ENCODE measurements at regions not wholly inside any gene's neighbourhood (a gene's known extent, or its start where the extent isn't known, plus 50 kb on each side); places are given as distances from the start of the nearest gene placed in this dataset.

GRCh38 chr11:122319085-122319484, 203.1 kb upstream of the BLID start:
- Histone ChIP-seq H3K4me1 (ENCODE audit: control insufficient read depth, insufficient read depth, low read length) (peaks cover 10% of the 10 kb centered on the region), H3K9ac (ENCODE audit: low read length) (no peak overlapping the region), H3K27ac (ENCODE audit: low read depth, low read length) (no peak overlapping the region), H3K9me3 (ENCODE audit: control insufficient read depth, insufficient read depth, low read depth, low read length) (no peaks in the 10 kb centered on the region), H3K4me3 (ENCODE audit: low read depth, low read length) (no peak overlapping the region), H3K36me3 (ENCODE audit: control insufficient read depth, insufficient read depth, low read length) (no peaks in the 10 kb centered on the region), H3K27me3 (ENCODE audit: control insufficient read depth, insufficient read depth, low read length) (no peaks in the 10 kb centered on the region)

GRCh38 chr11:122317305-122317704, 201.3 kb upstream of the BLID start:
- H3K4me3 ChIP-seq (ENCODE audit: low read depth, low read length): no peak overlapping the region
- H3K9me3 ChIP-seq (ENCODE audit: control insufficient read depth, insufficient read depth, low read depth, low read length): no peaks in the 10 kb centered on the region
- no peaks in the 10 kb centered on the region for H3K36me3 ChIP-seq (ENCODE audit: control insufficient read depth, insufficient read depth, low read length)
- no peak overlapping the region for H3K9ac ChIP-seq (ENCODE audit: low read length)
- peaks cover 10% of the 10 kb centered on the region for H3K4me1 ChIP-seq (ENCODE audit: control insufficient read depth, insufficient read depth, low read length)
- H3K27me3 ChIP-seq (ENCODE audit: control insufficient read depth, insufficient read depth, low read length): no peaks in the 10 kb centered on the region
- no peak overlapping the region for H3K27ac ChIP-seq (ENCODE audit: low read depth, low read length)

GRCh38 chr11:122313581-122313980, 197.6 kb upstream of the BLID start:
- H3K9ac ChIP-seq (ENCODE audit: low read length): no peak overlapping the region
- no peaks in the 10 kb centered on the region for H3K27me3 ChIP-seq (ENCODE audit: control insufficient read depth, insufficient read depth, low read length)
- H3K4me3 ChIP-seq (ENCODE audit: low read depth, low read length): no peak overlapping the region
- H3K4me1 ChIP-seq (ENCODE audit: control insufficient read depth, insufficient read depth, low read length): peaks cover 6% of the 10 kb centered on the region
- no peaks in the 10 kb centered on the region for H3K9me3 ChIP-seq (ENCODE audit: control insufficient read depth, insufficient read depth, low read depth, low read length)
- H3K36me3 ChIP-seq (ENCODE audit: control insufficient read depth, insufficient read depth, low read length): no peaks in the 10 kb centered on the region
- no peak overlapping the region for H3K27ac ChIP-seq (ENCODE audit: low read depth, low read length)

DNA sequence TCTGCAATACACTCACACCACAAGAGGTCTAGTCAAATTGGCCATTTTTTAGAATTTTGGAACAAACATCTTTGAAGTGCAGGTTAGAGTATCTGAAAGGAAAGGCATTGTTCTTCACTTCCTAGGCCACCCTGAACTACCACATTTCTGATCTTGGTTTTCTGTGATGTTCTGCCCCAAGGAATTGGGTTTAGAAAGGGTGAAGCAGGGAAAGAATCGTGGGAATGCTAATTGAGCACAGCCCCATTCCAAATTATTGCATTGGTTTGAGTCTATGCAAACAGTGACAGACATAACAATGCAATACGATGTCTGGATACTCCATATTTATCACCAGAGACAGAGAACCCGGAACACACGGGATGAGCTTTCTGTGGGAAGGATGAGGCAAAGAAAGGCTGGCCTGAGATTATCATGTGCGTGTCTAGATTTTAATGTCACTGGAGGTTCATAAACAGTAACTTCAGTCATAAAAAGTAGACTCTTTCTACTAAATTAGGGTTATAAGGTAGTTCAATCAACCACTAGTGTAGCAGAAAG, 195.3 kb upstream of the BLID start:
- H3K27me3 ChIP-seq (ENCODE audit: control insufficient read depth, insufficient read depth, low read length): no peaks in the 10 kb centered on the region; the same call in 1 of the 2 replicates
- H3K4me3 ChIP-seq (ENCODE audit: low read depth, low read length): no peak overlapping the region
- H3K36me3 ChIP-seq (ENCODE audit: control insufficient read depth, insufficient read depth, low read length): no peaks in the 10 kb centered on the region
- H3K27ac ChIP-seq (ENCODE audit: low read depth, low read length): no peak overlapping the region
- H3K9ac ChIP-seq (ENCODE audit: low read length): no peak overlapping the region
- peaks cover 25% of the 10 kb centered on the region for H3K4me1 ChIP-seq (ENCODE audit: control insufficient read depth, insufficient read depth, low read length)
- H3K9me3 ChIP-seq (ENCODE audit: control insufficient read depth, insufficient read depth, low read depth, low read length): no peaks in the 10 kb centered on the region

DNA sequence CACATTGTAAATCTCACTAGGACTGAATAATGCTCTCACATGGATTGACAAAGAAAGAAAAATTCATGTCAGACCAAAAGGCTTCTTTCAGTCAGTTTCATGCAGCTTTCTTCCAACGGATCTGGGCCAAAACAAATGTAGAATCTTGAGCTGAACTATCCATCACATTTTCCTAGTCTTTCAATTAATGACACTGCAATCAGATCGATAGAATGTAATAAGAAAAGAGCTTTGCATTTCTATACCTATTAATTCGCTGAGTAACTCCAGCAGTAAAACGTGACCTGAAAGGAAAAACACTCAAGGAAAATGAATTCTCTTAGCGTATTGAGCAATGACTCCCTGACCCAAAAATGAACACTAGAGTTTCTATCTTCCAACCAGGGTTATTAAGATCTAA, 194.8 kb upstream of the BLID start:
- Histone ChIP-seq H3K4me1 (ENCODE audit: control insufficient read depth, insufficient read depth, low read length) (peaks cover 25% of the 10 kb centered on the region), H3K27ac (ENCODE audit: low read depth, low read length) (no peak overlapping the region), H3K36me3 (ENCODE audit: control insufficient read depth, insufficient read depth, low read length) (no peaks in the 10 kb centered on the region), H3K27me3 (ENCODE audit: control insufficient read depth, insufficient read depth, low read length) (no peaks in the 10 kb centered on the region; the same call in 1 of the 2 replicates), H3K9ac (ENCODE audit: low read length) (no peak overlapping the region), H3K4me3 (ENCODE audit: low read depth, low read length) (no peak overlapping the region), H3K9me3 (ENCODE audit: control insufficient read depth, insufficient read depth, low read depth, low read length) (no peaks in the 10 kb centered on the region)

DNA sequence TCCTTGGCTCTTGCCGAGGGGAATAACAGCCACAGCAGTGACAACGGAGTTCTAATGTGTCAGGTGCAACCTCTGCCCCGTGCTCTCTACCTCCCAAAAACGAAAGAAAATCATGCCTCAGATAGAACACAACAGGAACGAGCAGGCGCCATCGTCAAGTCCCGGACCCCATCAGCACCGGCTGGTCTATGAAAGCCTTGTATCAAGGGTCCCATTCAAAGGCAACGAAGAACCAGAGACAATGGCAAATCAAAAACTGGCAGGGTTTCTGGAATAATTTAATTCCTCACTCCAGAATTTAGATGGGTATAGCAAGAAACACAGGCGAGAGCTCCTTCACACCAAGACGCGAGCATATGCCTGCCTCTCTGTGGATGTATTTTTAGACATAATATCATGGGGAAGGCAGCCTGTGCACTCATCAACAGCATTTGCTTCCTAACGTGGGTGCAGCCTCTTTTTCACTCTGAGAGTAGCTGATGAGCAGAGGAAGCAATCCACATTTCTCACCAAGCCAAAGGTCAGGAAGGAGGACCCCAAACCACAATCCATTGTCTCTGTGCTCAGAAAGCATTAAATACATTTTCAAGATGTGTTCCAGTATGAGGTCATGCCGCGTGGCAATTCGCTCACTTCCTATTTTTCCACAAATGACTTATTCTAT, 193.4 kb upstream of the BLID start:
- Histone ChIP-seq H3K4me1 (ENCODE audit: control insufficient read depth, insufficient read depth, low read length) (peaks cover 34% of the 10 kb centered on the region), H3K27ac (ENCODE audit: low read depth, low read length) (no peak overlapping the region), H3K4me3 (ENCODE audit: low read depth, low read length) (no peak overlapping the region), H3K36me3 (ENCODE audit: control insufficient read depth, insufficient read depth, low read length) (no peaks in the 10 kb centered on the region), H3K9ac (ENCODE audit: low read length) (no peak overlapping the region), H3K9me3 (ENCODE audit: control insufficient read depth, insufficient read depth, low read depth, low read length) (no peaks in the 10 kb centered on the region), H3K27me3 (ENCODE audit: control insufficient read depth, insufficient read depth, low read length) (no peaks in the 10 kb centered on the region; the same call in 1 of the 2 replicates)

DNA sequence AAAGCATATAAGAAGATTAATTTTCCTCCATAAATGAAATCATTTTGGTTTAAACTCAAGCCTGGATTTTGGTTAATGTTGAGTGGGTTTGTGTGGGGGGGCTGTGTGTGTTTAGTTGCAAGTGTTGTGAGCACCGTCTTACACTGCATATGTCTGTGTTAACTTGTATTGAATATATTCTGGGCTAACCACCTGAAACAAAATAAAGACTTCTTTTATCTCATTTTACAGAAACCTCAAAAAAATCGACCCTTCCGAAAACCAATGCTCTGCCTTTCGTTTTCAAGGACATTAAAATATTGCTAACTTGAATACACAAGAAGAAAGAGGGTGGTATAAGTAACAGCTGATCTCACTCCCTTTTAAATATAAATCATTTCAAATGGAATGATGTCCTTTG, 192.2 kb upstream of the BLID start:
- no peak overlapping the region for H3K4me3 ChIP-seq (ENCODE audit: low read depth, low read length)
- H3K9me3 ChIP-seq (ENCODE audit: control insufficient read depth, insufficient read depth, low read depth, low read length): no peaks in the 10 kb centered on the region
- H3K36me3 ChIP-seq (ENCODE audit: control insufficient read depth, insufficient read depth, low read length): no peaks in the 10 kb centered on the region
- no peaks in the 10 kb centered on the region; the same call in 1 of the 2 replicates for H3K27me3 ChIP-seq (ENCODE audit: control insufficient read depth, insufficient read depth, low read length)
- H3K4me1 ChIP-seq (ENCODE audit: control insufficient read depth, insufficient read depth, low read length): peaks cover 34% of the 10 kb centered on the region
- no peak overlapping the region for H3K27ac ChIP-seq (ENCODE audit: low read depth, low read length)
- H3K9ac ChIP-seq (ENCODE audit: low read length): no peak overlapping the region

DNA sequence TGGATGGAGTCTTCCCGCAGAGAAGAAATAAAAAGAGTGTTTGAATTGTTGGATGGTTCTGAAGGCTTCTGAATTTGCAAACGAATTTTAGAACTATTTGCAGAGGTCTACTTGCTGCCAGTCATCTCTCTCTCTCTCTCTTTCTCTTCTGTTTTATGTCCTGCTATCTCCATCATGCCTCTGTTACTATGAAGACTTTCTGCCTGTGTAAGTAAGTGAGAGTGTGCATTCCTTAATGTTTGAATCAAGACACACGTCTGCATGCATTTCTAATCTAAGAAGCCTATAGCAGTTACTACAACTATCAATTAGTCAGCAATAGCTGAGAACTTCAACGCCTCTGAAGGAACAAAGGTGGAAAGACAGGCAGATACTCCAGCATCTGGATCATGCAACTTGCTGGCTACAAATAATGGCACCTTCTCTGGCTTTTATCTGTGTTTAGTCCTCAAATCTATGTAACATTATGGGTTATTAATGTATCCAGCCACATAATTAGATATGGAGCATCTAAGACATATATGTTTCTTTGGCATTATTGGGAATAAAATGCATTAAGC, 191.5 kb upstream of the BLID start:
- H3K27me3 ChIP-seq (ENCODE audit: control insufficient read depth, insufficient read depth, low read length): no peaks in the 10 kb centered on the region; the same call in 1 of the 2 replicates
- no peaks in the 10 kb centered on the region for H3K9me3 ChIP-seq (ENCODE audit: control insufficient read depth, insufficient read depth, low read depth, low read length)
- no peak overlapping the region for H3K27ac ChIP-seq (ENCODE audit: low read depth, low read length)
- peaks cover 34% of the 10 kb centered on the region for H3K4me1 ChIP-seq (ENCODE audit: control insufficient read depth, insufficient read depth, low read length)
- H3K9ac ChIP-seq (ENCODE audit: low read length): no peak overlapping the region
- no peak overlapping the region for H3K4me3 ChIP-seq (ENCODE audit: low read depth, low read length)
- H3K36me3 ChIP-seq (ENCODE audit: control insufficient read depth, insufficient read depth, low read length): no peaks in the 10 kb centered on the region

DNA sequence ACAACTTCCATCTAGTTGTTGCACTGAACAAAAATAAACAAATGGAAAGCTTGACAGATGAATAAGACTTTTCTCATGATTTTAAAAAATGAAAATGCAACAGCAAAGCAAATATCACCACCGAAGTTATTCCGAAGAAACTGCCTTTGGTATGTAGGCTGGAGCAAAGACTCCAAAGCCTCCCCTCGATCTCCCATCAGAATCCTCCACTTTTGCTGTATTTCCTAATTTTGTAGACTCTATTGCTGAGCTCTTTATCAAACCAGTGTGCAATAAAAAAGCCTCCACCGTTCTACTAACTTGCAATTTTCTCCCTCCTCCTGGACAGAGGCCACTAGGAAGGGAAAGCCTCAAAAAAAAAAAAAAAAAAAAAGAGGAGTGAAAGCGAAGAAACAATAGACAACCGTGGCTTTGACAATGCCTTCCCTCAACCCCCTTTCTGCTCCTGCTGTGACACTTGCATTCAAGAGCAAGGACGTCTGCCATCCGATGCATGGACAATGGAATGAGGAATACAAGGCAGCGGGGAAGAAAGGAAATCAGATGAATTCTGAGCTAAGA, 190.9 kb upstream of the BLID start:
- H3K9me3 ChIP-seq (ENCODE audit: control insufficient read depth, insufficient read depth, low read depth, low read length): no peaks in the 10 kb centered on the region
- H3K27me3 ChIP-seq (ENCODE audit: control insufficient read depth, insufficient read depth, low read length): no peaks in the 10 kb centered on the region; the same call in 1 of the 2 replicates
- no peak overlapping the region for H3K9ac ChIP-seq (ENCODE audit: low read length)
- no peak overlapping the region for H3K27ac ChIP-seq (ENCODE audit: low read depth, low read length)
- no peak overlapping the region for H3K4me3 ChIP-seq (ENCODE audit: low read depth, low read length)
- peaks cover 34% of the 10 kb centered on the region for H3K4me1 ChIP-seq (ENCODE audit: control insufficient read depth, insufficient read depth, low read length)
- H3K36me3 ChIP-seq (ENCODE audit: control insufficient read depth, insufficient read depth, low read length): no peaks in the 10 kb centered on the region

DNA sequence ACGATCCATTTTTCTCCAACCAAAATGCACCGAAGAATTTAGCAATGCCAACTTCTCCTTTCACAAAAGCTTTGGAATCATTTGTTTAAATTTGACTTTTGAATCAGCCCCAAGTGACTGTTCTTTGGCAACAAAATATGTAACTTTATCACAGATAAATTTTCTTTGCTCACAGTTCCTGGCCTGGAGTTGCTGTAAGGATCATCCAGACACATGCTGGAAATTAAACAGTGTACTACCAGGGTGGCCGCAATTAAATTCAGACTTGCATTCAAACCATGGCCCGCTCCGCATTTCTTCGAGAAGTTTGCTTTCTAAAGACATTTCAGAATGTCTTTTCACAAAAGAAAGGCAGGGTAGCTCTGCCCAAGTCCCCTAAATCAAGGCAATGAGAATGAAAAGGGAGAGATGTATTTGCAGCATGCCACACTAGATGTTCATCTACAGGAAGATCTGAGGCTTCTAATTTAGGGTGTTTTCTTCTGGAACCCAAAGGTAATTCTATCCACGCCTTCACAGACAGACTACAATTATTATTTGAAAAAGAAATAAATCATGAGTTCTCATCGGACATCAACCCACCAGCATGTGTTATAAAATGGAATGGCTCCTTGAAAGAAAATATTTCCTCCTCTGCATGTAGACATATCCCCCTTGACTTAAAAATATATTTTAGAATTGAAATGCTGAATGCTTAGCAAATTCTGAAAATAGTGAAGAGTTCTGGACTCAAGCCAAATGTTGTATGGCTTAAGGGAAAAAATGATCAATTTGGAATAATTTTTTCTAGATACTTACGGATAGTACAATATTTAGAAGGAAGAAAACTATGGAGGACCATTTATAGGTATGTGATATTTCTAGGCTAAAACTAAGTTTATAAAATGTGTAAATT, 189.7 kb upstream of the BLID start:
- no peak overlapping the region for H3K9ac ChIP-seq (ENCODE audit: low read length)
- no peak overlapping the region for H3K4me3 ChIP-seq (ENCODE audit: low read depth, low read length)
- no peaks in the 10 kb centered on the region for H3K36me3 ChIP-seq (ENCODE audit: control insufficient read depth, insufficient read depth, low read length)
- no peak overlapping the region for H3K27ac ChIP-seq (ENCODE audit: low read depth, low read length)
- H3K4me1 ChIP-seq (ENCODE audit: control insufficient read depth, insufficient read depth, low read length): peaks cover 34% of the 10 kb centered on the region
- no peaks in the 10 kb centered on the region; the same call in 1 of the 2 replicates for H3K27me3 ChIP-seq (ENCODE audit: control insufficient read depth, insufficient read depth, low read length)
- no peaks in the 10 kb centered on the region for H3K9me3 ChIP-seq (ENCODE audit: control insufficient read depth, insufficient read depth, low read depth, low read length)

All from HUES6 (cell line).